ENCODE measurements at regions not wholly inside any gene's neighbourhood (a gene's known extent, or its start where the extent isn't known, plus 50 kb on each side); places are given as distances from the start of the nearest gene placed in this dataset.

GRCh38 chrX:9354918-9355317 lies 109.9 kb upstream of the TBL1X start:
- Histone ChIP-seq H4K20me1 (ENCODE audit: control insufficient read depth, insufficient read depth) (no peaks in the 10 kb centered on the region), H3K79me2 (ENCODE audit: control insufficient read depth, insufficient read depth, low read length) (no peaks in the 10 kb centered on the region), H3K27me3 (replicated peaks in 1 of 2; ENCODE audit: control insufficient read depth in 2 of 2, insufficient read depth in 2 of 2, low read length in 1 of 2) (no peaks in the 10 kb centered on the region), H3K4me3 (no peak overlapping the region), H3K36me3 (ENCODE audit: control insufficient read depth in 2 of 2, insufficient read depth in 2 of 2, low read length in 1 of 2) (no peaks in the 10 kb centered on the region), H3K4me2 (ENCODE audit: control insufficient read depth, insufficient read depth) (no peak overlapping the region), H3K4me1 (ENCODE audit: control insufficient read depth, insufficient read depth, low read length) (peaks cover 5% of the 10 kb centered on the region; the same call in 1 of the 2 replicates), H3K9me3 (replicated peaks; ENCODE audit: control insufficient read depth, insufficient read depth, low read length) (peaks cover 2% of the 10 kb centered on the region; the same call in 1 of the 3 replicates), H2AFZ (ENCODE audit: control insufficient read depth, low read depth, low read length) (no peak overlapping the region), H3K9ac (ENCODE audit: control insufficient read depth, insufficient read depth, low read length) (no peak overlapping the region), H3K27ac (ENCODE audit: control insufficient read depth, insufficient read depth) (no peak overlapping the region)
- BruUV-seq (replicated peaks) = no TSS peak
- no peak for FAIRE-seq
- RAD21 ChIA-PET (ENCODE audit: unreplicated experiment) = no interaction called here
- TF ChIP-seq CHD4 (IDR thresholded peaks at IDR 0.05) (no peak), MEF2A (IDR thresholded peaks at IDR 0.05; ENCODE audit: insufficient read depth, low read depth, low read length) (no peak), KLF5 (IDR thresholded peaks at IDR 0.05; ENCODE audit: partially characterized antibody) (no peak), CEBPZ (IDR thresholded peaks at IDR 0.05; ENCODE audit: low read depth, low read length) (no peak), FOXK2 (IDR thresholded peaks at IDR 0.05) (no peak)
- POLR2A ChIA-PET = no interaction called here
- CTCF ChIA-PET = interaction anchor here (0.6 kb wide), 1 partner anchor 357 kb away, joined by 4 read pairs; no protein-coding TSS in a partner anchor
- SMC1A ChIA-PET (ENCODE audit: uncharacterized antibody, unreplicated experiment) = interaction anchor here (0.8 kb wide), 1 partner anchor 16 kb away, joined by 3 read pairs; no protein-coding TSS in a partner anchor
- no peak for ATAC-seq
- intact Hi-C loops (cut with micrococcal nuclease; ENCODE audit: unreplicated experiment) = loop anchor here (5.0 kb wide), 2 partner anchors 322 to 352 kb away; no protein-coding TSS in a partner anchor
- no peak for DNase-seq (ENCODE audit: low read depth, low spot score)
- in situ Hi-C loops (cut with MboI) = loop anchor here (5.0 to 10.0 kb wide), 2 partner anchors 102 to 350 kb away; no protein-coding TSS in a partner anchor
- WGBS (ENCODE audit: insufficient coverage, insufficient replicate concordance, low lambda C conversion rate, missing lambda C conversion rate) = 68% methylated on average over 9 of the region's 9 CpGs

All from GM12878 (cell line).